GM23338 (cell line): ENCODE measurements at regions not wholly inside any gene's neighbourhood (a gene's known extent, or its start where the extent isn't known, plus 50 kb on each side); places are given as distances from the start of the nearest gene placed in this dataset.

Source experiments
- ATAC-seq: fragments of 200-7000 bp; cut with Tn5 transposase; 3 replicates; pipeline ENCODE4 v1.9.1; 2020
- DNase-seq: peaks from one replicate; pipeline ENCODE4 v3.0.0-alpha.2; 2015; ENCODE audit warnings: low spot score
- H2AFZ ChIP-seq: fragments of 200-600 bp; sonication (generic); 2 replicates; pipeline ENCODE4 v1.8.0; 2016; ENCODE audit warnings: antibody characterized with exemption, mild to moderate bottlenecking, moderate library complexity
- H3F3A ChIP-seq: fragments of 200-600 bp; sonication (generic); replicated peaks from 2 replicates; pipeline ENCODE4 v1.8.0; 2017; ENCODE audit warnings: antibody characterized with exemption, mixed run types, low read depth
- H3K27ac ChIP-seq: fragments of 200-600 bp; sonication (generic); 2 replicates; pipeline ENCODE4 v1.6.1; 2016; ENCODE audit warnings: low read depth
- H3K27me3 ChIP-seq: fragments of 200-600 bp; sonication (generic); 2 replicates; pipeline ENCODE4 v1.8.0; 2016; ENCODE audit warnings: mild to moderate bottlenecking, mixed run types, moderate library complexity; ENCODE audit not compliant: insufficient read depth
- H3K36me3 ChIP-seq: fragments of 200-600 bp; sonication (generic); 2 replicates; pipeline ENCODE4 v1.8.0; 2016; ENCODE audit warnings: mild to moderate bottlenecking; ENCODE audit not compliant: insufficient read depth
- H3K4me1 ChIP-seq: fragments of 200-600 bp; sonication (generic); 2 replicates; pipeline ENCODE4 v1.8.0; 2016; ENCODE audit warnings: mild to moderate bottlenecking, moderate library complexity; ENCODE audit not compliant: insufficient read depth
- H3K4me2 ChIP-seq: fragments of 200-600 bp; sonication (generic); 2 replicates; pipeline ENCODE4 v1.7.1; 2017; ENCODE audit warnings: mixed run types
- H3K4me3 ChIP-seq: fragments of 200-600 bp; sonication (generic); 2 replicates; pipeline ENCODE4 v1.6.1; 2016; ENCODE audit warnings: mixed run types
- H3K79me2 ChIP-seq: fragments of 200-600 bp; sonication (generic); replicated peaks from 2 replicates; pipeline ENCODE4 v1.8.0; 2017; ENCODE audit warnings: mild to moderate bottlenecking; ENCODE audit not compliant: insufficient read depth
- H3K9me2 ChIP-seq: fragments of 200-600 bp; sonication (generic); 2 replicates; pipeline ENCODE4 v1.8.0; 2017; ENCODE audit not compliant: insufficient read depth
- H4K20me1 ChIP-seq: fragments of 200-600 bp; sonication (generic); replicated peaks from 2 replicates; pipeline ENCODE4 v1.8.0; 2017; ENCODE audit warnings: mild to moderate bottlenecking; ENCODE audit not compliant: insufficient read depth
- H3K27ac Mint-ChIP-seq: 2 replicates; pipeline ENCODE4 v1.8.0; 2020; ENCODE audit warnings: inconsistent platforms, mild to moderate bottlenecking, moderate library complexity, mixed read lengths
- H3K27me3 Mint-ChIP-seq: 3 replicates; pipeline ENCODE4 v1.8.0; 2022; ENCODE audit warnings: low read depth, mild to moderate bottlenecking, moderate library complexity, mixed read lengths, inconsistent platforms; ENCODE audit not compliant: insufficient read depth, poor library complexity
- H3K36me3 Mint-ChIP-seq: 3 replicates; pipeline ENCODE4 v1.8.0; 2021; ENCODE audit warnings: low read depth, mild to moderate bottlenecking, inconsistent platforms, moderate library complexity, mixed read lengths
- H3K4me1 Mint-ChIP-seq: 3 replicates; pipeline ENCODE4 v1.8.0; 2020; ENCODE audit warnings: mild to moderate bottlenecking, inconsistent platforms, mixed read lengths
- H3K4me3 Mint-ChIP-seq: 3 replicates; pipeline ENCODE4 v1.8.0; 2021; ENCODE audit warnings: moderate library complexity, mild to moderate bottlenecking, inconsistent platforms, mixed read lengths
- H3K9me3 Mint-ChIP-seq: 3 replicates; pipeline ENCODE4 v1.8.0; 2020; ENCODE audit warnings: moderate library complexity, mild to moderate bottlenecking, inconsistent platforms, mixed read lengths
- CREB1 ChIP-seq: fragments of 250-450 bp; sonication (Bioruptor Pico); IDR thresholded peaks from 2 replicates; pipeline ENCODE4 v1.5.0; 2020; ENCODE audit warnings: low read depth, mild to moderate bottlenecking, moderate library complexity
- EZH2 ChIP-seq: fragments of 200-600 bp; sonication (generic); IDR thresholded peaks from one replicate; pipeline ENCODE4 v1.8.0; 2017; ENCODE audit warnings: antibody characterized with exemption, mild to moderate bottlenecking, low read depth; ENCODE audit not compliant: unreplicated experiment
- EZH2phosphoT487 ChIP-seq: fragments of 200-600 bp; sonication (generic); IDR thresholded peaks from one replicate; pipeline ENCODE4 v1.8.1; 2018; ENCODE audit warnings: antibody characterized with exemption; ENCODE audit not compliant: unreplicated experiment
- JUNB ChIP-seq: IDR thresholded peaks from one replicate; pipeline ENCODE4 v1.6.1; 2016; ENCODE audit warnings: antibody characterized with exemption; ENCODE audit not compliant: unreplicated experiment
- NANOG ChIP-seq: IDR thresholded peaks from 2 replicates; pipeline ENCODE4 v1.6.1; 2016; ENCODE audit warnings: antibody characterized with exemption, borderline replicate concordance
- POLR2AphosphoS5 ChIP-seq: IDR thresholded peaks from 2 replicates; pipeline ENCODE4 v1.6.1; 2016; ENCODE audit warnings: antibody characterized with exemption, low read depth
- STAT1 ChIP-seq: IDR thresholded peaks from one replicate; pipeline ENCODE4 v1.6.1; 2016; ENCODE audit warnings: antibody characterized with exemption; ENCODE audit not compliant: unreplicated experiment
- ZNF114 ChIP-seq: fragments of 250-450 bp; sonication (Bioruptor Pico); IDR thresholded peaks from 2 replicates; pipeline ENCODE4 v1.5.0; 2020; ENCODE audit warnings: mild to moderate bottlenecking, moderate library complexity
- ZNF331 ChIP-seq: fragments of 250-450 bp; sonication (Bioruptor Pico); IDR thresholded peaks from 2 replicates; pipeline ENCODE4 v1.5.0; 2020; ENCODE audit warnings: low read depth, mild to moderate bottlenecking, moderate library complexity
- TF ChIP-seq, protein P1 (sequence below): IDR thresholded peaks from one replicate; pipeline ENCODE4 v1.6.1; 2018; ENCODE audit warnings: antibody characterized with exemption; ENCODE audit not compliant: unreplicated experiment
- TF ChIP-seq, protein P2 (sequence below): IDR thresholded peaks from 2 replicates; pipeline ENCODE4 v1.6.1; 2016; ENCODE audit warnings: antibody characterized with exemption
- TF ChIP-seq, protein P3 (sequence below), 2 experiments: fragments of 200-600 bp in 1 of 2; sonication (generic) in 1 of 2; conservative IDR thresholded peaks; 2 replicates each; pipeline versions ENCODE4 v1.5.1 to v1.6.1; 2016 to 2017; ENCODE audit warnings: antibody characterized with exemption in 2 of 2, low read depth in 2 of 2, mild to moderate bottlenecking in 2 of 2, moderate library complexity in 1 of 2

DNA sequence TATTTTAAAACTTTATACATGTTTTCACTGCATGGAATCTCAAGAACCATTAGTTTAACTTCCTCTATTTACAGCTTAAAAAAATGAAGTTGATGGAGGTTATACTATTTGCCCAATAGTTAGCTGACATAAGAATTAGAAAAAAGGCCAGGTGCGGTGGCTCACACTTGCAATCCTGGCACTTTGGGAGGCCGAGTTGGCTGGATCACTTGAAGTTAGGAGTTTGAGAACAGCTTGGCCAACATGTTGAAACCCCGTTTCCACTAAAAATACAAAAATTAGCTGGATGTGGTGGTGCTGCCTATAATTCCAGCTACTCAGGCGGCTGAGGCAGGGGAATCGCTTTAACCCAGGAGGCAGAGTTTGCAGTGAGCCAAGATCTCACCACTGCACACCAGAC, 125.1 kb upstream of the CDH19 start (continued):
- TF ChIP-seq, protein P1, sequence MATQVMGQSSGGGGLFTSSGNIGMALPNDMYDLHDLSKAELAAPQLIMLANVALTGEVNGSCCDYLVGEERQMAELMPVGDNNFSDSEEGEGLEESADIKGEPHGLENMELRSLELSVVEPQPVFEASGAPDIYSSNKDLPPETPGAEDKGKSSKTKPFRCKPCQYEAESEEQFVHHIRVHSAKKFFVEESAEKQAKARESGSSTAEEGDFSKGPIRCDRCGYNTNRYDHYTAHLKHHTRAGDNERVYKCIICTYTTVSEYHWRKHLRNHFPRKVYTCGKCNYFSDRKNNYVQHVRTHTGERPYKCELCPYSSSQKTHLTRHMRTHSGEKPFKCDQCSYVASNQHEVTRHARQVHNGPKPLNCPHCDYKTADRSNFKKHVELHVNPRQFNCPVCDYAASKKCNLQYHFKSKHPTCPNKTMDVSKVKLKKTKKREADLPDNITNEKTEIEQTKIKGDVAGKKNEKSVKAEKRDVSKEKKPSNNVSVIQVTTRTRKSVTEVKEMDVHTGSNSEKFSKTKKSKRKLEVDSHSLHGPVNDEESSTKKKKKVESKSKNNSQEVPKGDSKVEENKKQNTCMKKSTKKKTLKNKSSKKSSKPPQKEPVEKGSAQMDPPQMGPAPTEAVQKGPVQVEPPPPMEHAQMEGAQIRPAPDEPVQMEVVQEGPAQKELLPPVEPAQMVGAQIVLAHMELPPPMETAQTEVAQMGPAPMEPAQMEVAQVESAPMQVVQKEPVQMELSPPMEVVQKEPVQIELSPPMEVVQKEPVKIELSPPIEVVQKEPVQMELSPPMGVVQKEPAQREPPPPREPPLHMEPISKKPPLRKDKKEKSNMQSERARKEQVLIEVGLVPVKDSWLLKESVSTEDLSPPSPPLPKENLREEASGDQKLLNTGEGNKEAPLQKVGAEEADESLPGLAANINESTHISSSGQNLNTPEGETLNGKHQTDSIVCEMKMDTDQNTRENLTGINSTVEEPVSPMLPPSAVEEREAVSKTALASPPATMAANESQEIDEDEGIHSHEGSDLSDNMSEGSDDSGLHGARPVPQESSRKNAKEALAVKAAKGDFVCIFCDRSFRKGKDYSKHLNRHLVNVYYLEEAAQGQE = no peak
- no peak for TF ChIP-seq ZNF331 (CRISPR knock-in tag)
- TF ChIP-seq, protein P2, sequence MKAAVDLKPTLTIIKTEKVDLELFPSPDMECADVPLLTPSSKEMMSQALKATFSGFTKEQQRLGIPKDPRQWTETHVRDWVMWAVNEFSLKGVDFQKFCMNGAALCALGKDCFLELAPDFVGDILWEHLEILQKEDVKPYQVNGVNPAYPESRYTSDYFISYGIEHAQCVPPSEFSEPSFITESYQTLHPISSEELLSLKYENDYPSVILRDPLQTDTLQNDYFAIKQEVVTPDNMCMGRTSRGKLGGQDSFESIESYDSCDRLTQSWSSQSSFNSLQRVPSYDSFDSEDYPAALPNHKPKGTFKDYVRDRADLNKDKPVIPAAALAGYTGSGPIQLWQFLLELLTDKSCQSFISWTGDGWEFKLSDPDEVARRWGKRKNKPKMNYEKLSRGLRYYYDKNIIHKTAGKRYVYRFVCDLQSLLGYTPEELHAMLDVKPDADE = no peak
- TF ChIP-seq, protein P3, sequence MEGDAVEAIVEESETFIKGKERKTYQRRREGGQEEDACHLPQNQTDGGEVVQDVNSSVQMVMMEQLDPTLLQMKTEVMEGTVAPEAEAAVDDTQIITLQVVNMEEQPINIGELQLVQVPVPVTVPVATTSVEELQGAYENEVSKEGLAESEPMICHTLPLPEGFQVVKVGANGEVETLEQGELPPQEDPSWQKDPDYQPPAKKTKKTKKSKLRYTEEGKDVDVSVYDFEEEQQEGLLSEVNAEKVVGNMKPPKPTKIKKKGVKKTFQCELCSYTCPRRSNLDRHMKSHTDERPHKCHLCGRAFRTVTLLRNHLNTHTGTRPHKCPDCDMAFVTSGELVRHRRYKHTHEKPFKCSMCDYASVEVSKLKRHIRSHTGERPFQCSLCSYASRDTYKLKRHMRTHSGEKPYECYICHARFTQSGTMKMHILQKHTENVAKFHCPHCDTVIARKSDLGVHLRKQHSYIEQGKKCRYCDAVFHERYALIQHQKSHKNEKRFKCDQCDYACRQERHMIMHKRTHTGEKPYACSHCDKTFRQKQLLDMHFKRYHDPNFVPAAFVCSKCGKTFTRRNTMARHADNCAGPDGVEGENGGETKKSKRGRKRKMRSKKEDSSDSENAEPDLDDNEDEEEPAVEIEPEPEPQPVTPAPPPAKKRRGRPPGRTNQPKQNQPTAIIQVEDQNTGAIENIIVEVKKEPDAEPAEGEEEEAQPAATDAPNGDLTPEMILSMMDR (conservative IDR thresholded peaks at IDR 0.05; ENCODE audit: low read depth in 2 of 2) = no peak

DNA sequence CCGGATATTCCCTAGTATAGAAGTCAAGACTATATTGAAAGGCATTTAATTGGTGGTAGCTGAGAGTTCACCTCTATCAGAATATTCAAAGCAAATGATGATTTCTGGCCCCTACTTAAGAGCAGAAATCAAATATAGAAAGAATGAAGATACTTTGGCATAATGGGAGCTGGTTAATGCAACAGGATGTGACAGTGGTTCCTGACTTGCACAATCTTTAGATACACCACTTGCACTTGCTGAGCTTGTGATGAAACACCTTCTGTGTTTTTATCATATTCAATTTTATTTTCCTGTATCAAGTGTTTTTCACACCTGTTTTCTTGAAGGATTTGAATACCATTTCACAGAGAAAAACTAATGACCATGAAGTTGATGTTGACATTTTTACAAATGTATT, 124.1 kb upstream of the CDH19 start:
- no peak for ATAC-seq
- H3K9me3 Mint-ChIP-seq = peaks cover 2% of the 10 kb centered on the region; the same call in 1 of the 3 replicates
- TF ChIP-seq EZH2 (no peak), STAT1 (no peak), EZH2phosphoT487 (no peak), ZNF331 (CRISPR knock-in tag) (no peak), ZNF114 (CRISPR knock-in tag) (no peak), CREB1 (CRISPR knock-in tag) (no peak), POLR2AphosphoS5 (no peak), JUNB (no peak), NANOG (no peak)
- TF ChIP-seq, protein P1 = no peak
- TF ChIP-seq, protein P3 (conservative IDR thresholded peaks at IDR 0.05; ENCODE audit: low read depth in 2 of 2) = no peak

More for the DNA sequence above, 124.1 kb upstream of the CDH19 start:
- Histone ChIP-seq H3K4me1 (no peaks in the 10 kb centered on the region), H3K27ac (no peak overlapping the region), H3K79me2 (no peaks in the 10 kb centered on the region), H3K4me2 (no peak overlapping the region), H3F3A (no peaks in the 10 kb centered on the region), H2AFZ (no peak overlapping the region), H4K20me1 (no peaks in the 10 kb centered on the region), H3K9me2 (0 out of 2 replicates have a peak, but pooled peaks cover 5% of the 10 kb centered on the region), H3K27me3 (no peaks in the 10 kb centered on the region), H3K4me3 (no peak overlapping the region), H3K36me3 (no peaks in the 10 kb centered on the region)
- Mint-ChIP-seq H3K36me3 (no peaks in the 10 kb centered on the region), H3K27ac (no peak overlapping the region), H3K4me1 (no peaks in the 10 kb centered on the region), H3K27me3 (no peaks in the 10 kb centered on the region), H3K4me3 (no peak overlapping the region)
- no peak for DNase-seq
